ENCODE measurements at regions not wholly inside any gene's neighbourhood (a gene's known extent, or its start where the extent isn't known, plus 50 kb on each side); places are given as distances from the start of the nearest gene placed in this dataset.

GRCh38 chr1:166676981-166677380 is 162.3 kb upstream of the POGK start:
- TF ChIP-seq POLR2AphosphoS5 (IDR thresholded peaks at IDR 0.05; ENCODE audit: low read depth, low read length), result no peak
- TF ChIP-seq SPI1 (IDR thresholded peaks at IDR 0.05; ENCODE audit: low read depth, low read length), result no peak
- TF ChIP-seq POLR2A (IDR thresholded peaks at IDR 0.05; ENCODE audit: low read depth, low read length), result no peak
- no peak for TF ChIP-seq POU2F2 (IDR thresholded peaks at IDR 0.05; ENCODE audit: low read depth, low read length)
- no peak for TF ChIP-seq TAF1 (IDR thresholded peaks at IDR 0.05; ENCODE audit: low read depth, low read length)
